ENCODE measurements at regions not wholly inside any gene's neighbourhood (a gene's known extent, or its start where the extent isn't known, plus 50 kb on each side); places are given as distances from the start of the nearest gene placed in this dataset.

- TF ChIP-seq CTCF (IDR thresholded peaks at IDR 0.05; ENCODE audit: insufficient read depth, low read length, poor library complexity, severe bottlenecking) (no peak), EZH2phosphoT487 (conservative IDR thresholded peaks at IDR 0.05; ENCODE audit: low read length) (no peak)
These were observed 231.3 kb downstream of the JRKL start for GRCh38 chr11:96621161-96621560.
